DMS153 treated with DMSO at 0.1 percent for 48 hours (cell line): ENCODE measurements at regions not wholly inside any gene's neighbourhood (a gene's known extent, or its start where the extent isn't known, plus 50 kb on each side); places are given as distances from the start of the nearest gene placed in this dataset.
A peak's percentile ranks its signal among the peaks of the same experiment; 100 is the strongest.

ENCODE experiments used
- DNase-seq: peaks from one replicate; lab custom pipeline; 2025; ENCODE audit not compliant: unreplicated experiment; lab: John Stamatoyannopoulos, UW

DNA sequence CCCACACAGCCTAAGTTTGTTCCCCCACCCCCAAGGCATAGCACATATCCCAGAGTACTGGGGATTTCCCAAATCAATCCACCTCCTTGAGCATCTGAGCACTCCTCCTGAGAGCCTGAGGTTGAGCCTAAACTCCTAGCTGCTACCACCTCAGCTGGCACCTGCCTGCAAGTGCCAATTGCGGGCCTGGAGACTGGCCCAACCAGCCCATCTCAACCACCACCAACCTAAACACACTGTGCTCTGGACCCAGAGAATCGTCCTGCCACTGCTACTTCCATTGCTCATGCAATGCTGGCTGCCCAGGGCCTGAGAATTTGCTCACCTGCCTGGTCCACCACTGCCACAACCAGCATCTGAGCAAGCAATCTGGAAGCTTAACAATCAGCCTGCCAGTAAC is 177.1 kb downstream of the FGF13 start:
- no peak for DNase-seq

DNA sequence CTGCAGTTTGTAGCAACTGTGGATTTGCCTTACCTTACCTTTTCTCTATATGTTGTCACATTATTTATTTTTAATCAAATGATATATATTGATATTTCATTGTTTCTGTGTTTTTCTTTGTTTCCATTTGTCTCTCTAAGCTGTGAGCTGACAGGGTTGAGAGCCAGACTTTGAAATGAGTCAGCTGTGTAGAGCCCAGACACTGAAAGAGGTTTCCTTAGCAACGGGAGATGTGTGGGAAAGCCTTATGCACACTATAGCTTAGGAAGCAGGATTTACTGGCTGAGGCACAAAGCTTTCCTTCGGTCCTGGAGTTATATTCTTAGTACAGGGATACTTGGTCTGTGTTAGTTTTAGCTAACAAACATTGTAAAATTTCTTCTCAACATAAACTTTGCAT is 192.2 kb downstream of the FGF13 start:
- peak; percentile 44 for DNase-seq

DNA sequence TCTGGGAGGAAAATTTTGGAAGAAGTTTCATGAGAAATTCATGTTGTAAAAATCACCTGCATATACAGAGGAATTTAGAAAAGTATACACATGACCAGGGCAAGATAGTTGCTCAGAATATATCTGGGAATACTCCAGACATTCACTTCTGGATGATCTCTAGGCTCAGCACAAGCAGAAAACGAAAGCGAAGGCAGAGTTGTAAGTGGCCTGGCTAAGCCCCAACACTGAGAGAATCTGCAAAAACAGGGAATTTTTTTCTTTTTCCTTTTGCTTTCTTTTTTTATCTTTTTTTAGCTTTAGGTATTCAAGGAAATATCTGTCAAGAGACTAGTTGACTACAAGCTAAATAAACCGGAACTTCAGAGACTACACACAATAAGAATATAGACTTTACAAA is 207.2 kb downstream of the FGF13 start:
- DNase-seq: no peak

DNA sequence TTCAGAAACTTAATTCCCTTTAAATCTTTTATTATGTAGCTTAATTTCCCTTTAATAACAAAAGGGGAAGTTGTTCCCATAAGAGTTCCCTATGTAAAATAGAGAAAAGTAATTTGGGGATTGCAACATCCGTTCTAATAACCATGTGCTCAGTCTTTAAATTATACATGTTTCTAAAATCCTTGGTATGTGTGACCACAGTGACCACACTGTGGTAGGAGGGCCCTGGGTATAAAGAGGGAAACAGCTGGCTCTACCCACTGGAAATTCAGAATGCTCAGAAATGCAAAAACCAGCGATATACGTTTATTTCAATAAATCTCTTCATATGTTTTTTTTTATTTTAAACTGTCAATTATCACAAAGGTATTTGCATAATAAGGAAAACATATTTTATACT is 219.1 kb downstream of the FGF13 start:
- no peak for DNase-seq

DNA sequence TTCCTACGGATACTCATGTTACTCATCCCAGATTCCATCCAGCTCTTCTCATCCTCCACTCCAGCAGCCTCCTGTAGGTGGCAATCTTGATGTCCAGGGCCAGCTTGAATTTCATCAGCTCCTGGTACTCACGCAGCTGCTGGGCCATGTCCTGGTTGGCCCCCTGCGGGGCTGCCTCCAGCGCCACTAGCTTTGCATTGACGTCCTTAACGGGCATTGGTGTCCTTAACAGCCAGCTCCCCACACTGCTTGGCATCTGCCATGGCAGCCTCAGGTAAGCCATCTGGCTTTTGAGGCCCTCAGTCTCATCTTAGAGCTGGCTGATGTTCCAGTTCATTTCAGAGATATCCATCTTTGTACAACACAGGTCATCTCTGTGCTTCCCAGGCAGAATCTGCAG is 223.7 kb downstream of the FGF13 start:
- no peak for DNase-seq

- DNase-seq: no peak
These were observed 225.8 kb downstream of the FGF13 start for GRCh38 chrX:138485767-138486166.

- DNase-seq: no peak
These were observed 226.3 kb downstream of the FGF13 start for GRCh38 chrX:138485224-138485623.

DNA sequence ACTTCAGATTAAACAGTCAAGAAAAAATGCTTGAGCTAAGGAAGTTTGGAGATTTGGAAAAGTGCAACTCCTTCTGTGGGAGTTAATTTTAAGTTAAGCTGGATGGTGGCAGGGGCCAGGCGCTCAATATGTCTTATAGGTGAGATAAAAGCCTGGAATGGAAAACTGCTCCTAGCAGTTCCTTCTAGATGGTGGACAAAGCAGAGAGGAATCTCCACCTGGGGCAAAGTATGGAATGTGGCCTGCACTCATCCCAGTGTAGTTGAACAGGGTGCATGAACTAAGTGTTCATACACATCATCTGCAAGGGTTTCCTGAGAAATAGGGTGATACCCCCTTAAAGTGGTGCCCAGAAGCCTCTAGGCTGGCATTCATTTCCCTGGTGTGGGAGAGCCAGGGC is 227.1 kb downstream of the FGF13 start:
- DNase-seq: no peak

DNA sequence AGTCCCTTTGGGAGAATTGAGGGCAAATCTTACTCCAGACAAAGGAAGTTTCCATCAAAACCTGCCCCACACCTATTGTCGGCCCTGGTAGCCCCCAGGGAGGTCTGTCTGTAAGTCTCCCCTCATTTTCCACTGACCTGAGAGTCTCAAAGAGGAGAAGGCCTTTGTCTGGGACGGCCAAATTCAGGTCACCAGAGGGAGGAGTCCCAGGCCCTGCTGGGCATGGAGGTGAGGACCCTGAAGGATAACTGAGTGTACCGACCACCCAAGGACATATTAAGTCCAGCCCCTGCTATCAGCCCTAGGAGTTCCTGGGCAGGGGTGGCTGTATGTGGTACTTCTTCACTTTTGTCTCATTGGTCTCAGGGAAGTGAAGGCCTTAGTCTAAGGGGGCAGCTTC is 229.9 kb downstream of the FGF13 start:
- DNase-seq: no peak

DNA sequence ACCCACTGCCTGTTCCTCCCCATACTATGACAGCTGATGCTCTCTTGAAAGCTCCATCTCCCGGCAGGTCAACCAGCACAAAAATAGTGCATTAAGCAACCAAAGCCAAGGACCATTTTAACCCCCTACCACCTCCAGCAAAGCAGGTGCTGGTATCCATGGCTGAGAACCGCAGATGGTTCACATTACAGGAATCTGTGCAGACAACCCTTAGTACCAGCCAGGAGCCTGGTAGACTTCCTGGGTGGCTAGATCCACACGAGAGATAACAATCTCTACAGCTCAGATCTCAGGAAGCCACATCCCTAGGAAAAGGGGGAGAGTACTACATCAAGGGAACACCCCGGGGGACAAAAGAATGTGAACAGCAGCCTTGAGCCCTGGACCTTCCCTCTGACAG is 248.0 kb downstream of the FGF13 start:
- no peak for DNase-seq
